ENCODE measurements at regions not wholly inside any gene's neighbourhood (a gene's known extent, or its start where the extent isn't known, plus 50 kb on each side); places are given as distances from the start of the nearest gene placed in this dataset.
"Not testable (repeated sequence)": the region's sequence is repeated elsewhere in the genome, so short reads cannot be mapped to it uniquely, and the experiment has no call there.

GRCh38 chr4:130025701-130026100 is 929.7 kb downstream of the C4orf33 start:
- Histone ChIP-seq H3K27me3 (ENCODE audit: control insufficient read depth, insufficient read depth, low read length) (no peaks in the 10 kb centered on the region), H3K4me1 (ENCODE audit: control insufficient read depth, low read depth, low read length) (peaks cover 67% of the 10 kb centered on the region), H3K27ac (ENCODE audit: low read length) (peak overlapping the region; percentile 96), H3K9me3 (ENCODE audit: control insufficient read depth, low read depth, low read length) (no peaks in the 10 kb centered on the region), H3K36me3 (ENCODE audit: control insufficient read depth, low read depth, low read length) (no peaks in the 10 kb centered on the region), H3K4me3 (ENCODE audit: low read length) (no peak overlapping the region), H3K9ac (ENCODE audit: low read length) (peak overlapping the region; percentile 36)

DNA sequence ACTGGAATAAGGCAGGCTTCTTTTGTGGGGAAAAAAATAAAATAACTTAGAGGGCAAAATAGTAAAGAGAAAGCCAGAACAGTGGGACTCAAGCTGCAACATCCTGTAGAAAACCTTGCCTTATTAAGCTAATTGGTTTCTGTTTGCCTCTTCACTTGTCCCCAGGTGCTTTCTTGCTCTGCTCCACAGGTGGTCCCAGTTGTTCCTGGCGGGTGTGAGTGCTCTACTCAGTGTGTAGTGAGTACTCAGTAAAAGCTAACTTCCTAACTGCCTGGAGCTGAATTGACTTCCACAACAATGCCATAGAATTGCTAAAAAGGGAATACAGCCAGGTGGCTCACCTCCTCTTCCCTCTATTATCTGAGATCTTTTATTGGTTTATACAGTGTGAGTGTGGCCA is 930.2 kb downstream of the C4orf33 start:
- Histone ChIP-seq H3K4me1 (ENCODE audit: control insufficient read depth, low read depth, low read length) (peaks cover 72% of the 10 kb centered on the region), H3K27ac (ENCODE audit: low read length) (peak overlapping the region; percentile 96)

DNA sequence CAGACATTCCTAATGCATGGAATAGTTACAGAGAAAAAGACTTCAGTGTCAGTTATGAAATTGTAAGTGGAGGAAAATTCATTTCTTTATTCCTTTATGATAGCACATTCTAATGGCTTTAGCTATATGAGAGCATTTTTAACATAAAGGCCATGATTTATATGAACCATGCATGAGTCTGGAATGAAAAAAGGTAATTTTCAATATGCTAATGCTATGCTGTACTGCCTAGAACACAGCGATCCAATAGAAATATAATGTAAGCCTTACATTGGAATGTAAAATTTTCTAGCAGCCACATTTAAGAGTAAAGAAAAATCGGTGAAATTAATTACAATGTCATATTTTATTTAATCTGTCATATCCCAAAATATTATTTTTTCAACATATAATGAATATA is 932.0 kb downstream of the C4orf33 start:
- H3K27me3 ChIP-seq (ENCODE audit: control insufficient read depth, insufficient read depth, low read length) = no peaks in the 10 kb centered on the region
- H3K9ac ChIP-seq (ENCODE audit: low read length) = no peak overlapping the region
- no peaks in the 10 kb centered on the region for H3K9me3 ChIP-seq (ENCODE audit: control insufficient read depth, low read depth, low read length)
- no peak overlapping the region for H3K4me3 ChIP-seq (ENCODE audit: low read length)
- peak overlapping the region; percentile 92 for H3K27ac ChIP-seq (ENCODE audit: low read length)
- H3K4me1 ChIP-seq (ENCODE audit: control insufficient read depth, low read depth, low read length) = peaks cover 65% of the 10 kb centered on the region
- peaks cover 16% of the 10 kb centered on the region for H3K36me3 ChIP-seq (ENCODE audit: control insufficient read depth, low read depth, low read length)

More for the DNA sequence above, 930.2 kb downstream of the C4orf33 start:
- Histone ChIP-seq H3K9ac (ENCODE audit: low read length) (peak overlapping the region; percentile 59), H3K27me3 (ENCODE audit: control insufficient read depth, insufficient read depth, low read length) (no peaks in the 10 kb centered on the region), H3K9me3 (ENCODE audit: control insufficient read depth, low read depth, low read length) (no peaks in the 10 kb centered on the region), H3K36me3 (ENCODE audit: control insufficient read depth, low read depth, low read length) (peaks cover 4% of the 10 kb centered on the region), H3K4me3 (ENCODE audit: low read length) (no peak overlapping the region)

DNA sequence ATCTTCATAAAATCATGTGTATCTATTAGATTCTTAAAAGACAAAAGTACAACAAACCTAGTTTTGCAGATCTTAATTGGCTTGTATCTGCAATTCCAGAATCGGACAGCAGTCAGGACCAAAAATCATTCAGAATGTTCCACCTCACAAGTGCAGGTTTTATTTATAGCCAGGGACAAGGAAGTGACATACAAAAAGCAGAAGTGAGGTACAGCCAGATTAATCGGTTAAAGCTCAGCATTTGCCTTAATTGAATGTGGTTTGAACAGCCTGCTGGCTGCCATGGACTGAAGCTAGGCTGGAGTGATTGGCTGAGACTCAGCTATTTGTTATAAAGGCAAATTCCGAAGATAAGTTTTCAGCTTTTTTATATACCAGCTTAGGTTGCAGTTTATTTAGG is 932.6 kb downstream of the C4orf33 start:
- H3K36me3 ChIP-seq (ENCODE audit: control insufficient read depth, low read depth, low read length) = peaks cover 20% of the 10 kb centered on the region
- no peak overlapping the region for H3K9ac ChIP-seq (ENCODE audit: low read length)
- peaks cover 60% of the 10 kb centered on the region for H3K4me1 ChIP-seq (ENCODE audit: control insufficient read depth, low read depth, low read length)
- no peak overlapping the region for H3K4me3 ChIP-seq (ENCODE audit: low read length)
- no peaks in the 10 kb centered on the region for H3K27me3 ChIP-seq (ENCODE audit: control insufficient read depth, insufficient read depth, low read length)
- peak overlapping the region; percentile 46 for H3K27ac ChIP-seq (ENCODE audit: low read length)
- H3K9me3 ChIP-seq (ENCODE audit: control insufficient read depth, low read depth, low read length) = no peaks in the 10 kb centered on the region

- peaks cover 51% of the 10 kb centered on the region for H3K4me1 ChIP-seq (ENCODE audit: control insufficient read depth, low read depth, low read length)
- no peak overlapping the region for H3K9ac ChIP-seq (ENCODE audit: low read length)
- peak overlapping the region; percentile 60 for H3K27ac ChIP-seq (ENCODE audit: low read length)
Observed at GRCh38 chr4:130029442-130029841, 933.5 kb downstream of the C4orf33 start.

GRCh38 chr4:130031858-130032257 is 935.9 kb downstream of the C4orf33 start:
- H3K36me3 ChIP-seq (ENCODE audit: control insufficient read depth, low read depth, low read length) = peaks cover 20% of the 10 kb centered on the region
- H3K27ac ChIP-seq (ENCODE audit: low read length) = no peak overlapping the region
- no peaks in the 10 kb centered on the region for H3K9me3 ChIP-seq (ENCODE audit: control insufficient read depth, low read depth, low read length)
- H3K4me1 ChIP-seq (ENCODE audit: control insufficient read depth, low read depth, low read length) = peaks cover 34% of the 10 kb centered on the region
- H3K9ac ChIP-seq (ENCODE audit: low read length) = no peak overlapping the region
- no peak overlapping the region for H3K4me3 ChIP-seq (ENCODE audit: low read length)
- no peaks in the 10 kb centered on the region for H3K27me3 ChIP-seq (ENCODE audit: control insufficient read depth, insufficient read depth, low read length)

More at GRCh38 chr4:130029442-130029841, 933.5 kb downstream of the C4orf33 start:
- Histone ChIP-seq H3K4me3 (ENCODE audit: low read length) (no peak overlapping the region), H3K27me3 (ENCODE audit: control insufficient read depth, insufficient read depth, low read length) (no peaks in the 10 kb centered on the region), H3K36me3 (ENCODE audit: control insufficient read depth, low read depth, low read length) (peaks cover 20% of the 10 kb centered on the region), H3K9me3 (ENCODE audit: control insufficient read depth, low read depth, low read length) (no peaks in the 10 kb centered on the region)

DNA sequence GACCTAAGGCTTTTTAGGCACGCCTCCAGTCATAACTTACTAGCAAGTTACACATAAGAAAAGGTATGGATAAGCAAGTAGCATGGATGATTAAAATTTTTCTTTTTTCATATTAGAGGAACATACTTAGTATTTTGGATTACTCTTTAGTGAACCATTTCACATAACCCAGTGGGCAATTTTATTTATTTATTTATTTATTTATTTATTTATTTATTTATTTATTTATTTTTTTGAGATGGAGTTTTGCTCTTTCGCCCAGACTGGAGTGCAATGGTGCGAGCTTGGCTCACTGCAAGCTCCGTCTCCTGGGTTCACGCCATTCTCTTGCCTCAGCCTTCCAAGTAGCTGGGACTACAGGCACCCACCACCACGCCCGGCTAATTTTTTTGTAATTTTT is 937.7 kb downstream of the C4orf33 start:
- Histone ChIP-seq H3K36me3 (ENCODE audit: control insufficient read depth, low read depth, low read length) (peaks cover 20% of the 10 kb centered on the region), H3K4me1 (ENCODE audit: control insufficient read depth, low read depth, low read length) (peaks cover 22% of the 10 kb centered on the region)
- H3K27ac ChIP-seq (ENCODE audit: low read length); H3K4me3 ChIP-seq (ENCODE audit: low read length); H3K9me3 ChIP-seq (ENCODE audit: control insufficient read depth, low read depth, low read length); H3K27me3 ChIP-seq (ENCODE audit: control insufficient read depth, insufficient read depth, low read length); H3K9ac ChIP-seq (ENCODE audit: low read length): not testable (repeated sequence)

DNA sequence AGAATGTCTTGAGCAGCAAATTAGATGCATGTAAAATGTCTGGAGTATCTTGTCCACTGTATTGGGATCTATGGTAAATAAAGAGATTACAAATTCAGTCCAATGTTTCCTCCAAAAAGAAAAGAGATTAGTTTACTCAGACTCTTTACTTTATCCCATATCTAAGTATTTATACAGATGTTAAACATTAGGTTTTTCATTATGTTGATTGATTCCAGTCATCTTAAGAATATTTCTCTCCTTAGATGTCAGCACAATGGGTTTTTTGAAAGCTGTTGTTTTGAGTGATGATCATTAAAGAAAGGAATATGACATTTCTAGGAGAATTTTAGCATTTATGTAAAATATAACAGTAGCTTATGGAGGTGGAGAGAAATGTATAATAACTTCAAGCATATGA is 938.9 kb downstream of the C4orf33 start:
- Histone ChIP-seq H3K36me3 (ENCODE audit: control insufficient read depth, low read depth, low read length) (peaks cover 20% of the 10 kb centered on the region), H3K9ac (ENCODE audit: low read length) (no peak overlapping the region), H3K27ac (ENCODE audit: low read length) (no peak overlapping the region), H3K9me3 (ENCODE audit: control insufficient read depth, low read depth, low read length) (no peaks in the 10 kb centered on the region), H3K4me1 (ENCODE audit: control insufficient read depth, low read depth, low read length) (peaks cover 11% of the 10 kb centered on the region), H3K27me3 (ENCODE audit: control insufficient read depth, insufficient read depth, low read length) (no peaks in the 10 kb centered on the region), H3K4me3 (ENCODE audit: low read length) (no peak overlapping the region)

DNA sequence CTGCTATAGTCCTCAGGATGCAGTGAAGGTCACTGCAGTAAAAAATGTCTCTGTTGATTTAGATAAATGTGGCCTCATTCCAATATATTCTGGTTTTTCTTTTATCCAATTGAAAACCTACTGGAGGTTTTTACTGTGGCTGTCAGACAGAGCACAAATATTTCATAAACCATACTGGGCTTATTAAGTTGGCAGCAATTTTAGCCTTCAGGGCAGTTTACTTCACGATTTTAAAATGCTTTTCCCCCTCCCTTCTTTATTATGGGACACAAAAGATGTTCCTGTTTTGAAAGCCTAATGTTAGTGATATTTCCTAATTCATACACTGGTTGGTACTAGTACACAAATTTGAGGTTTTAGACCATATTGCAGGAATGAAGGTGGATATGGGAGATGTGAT is 939.4 kb downstream of the C4orf33 start:
- H3K9me3 ChIP-seq (ENCODE audit: control insufficient read depth, low read depth, low read length) = no peaks in the 10 kb centered on the region
- no peak overlapping the region for H3K9ac ChIP-seq (ENCODE audit: low read length)
- H3K4me1 ChIP-seq (ENCODE audit: control insufficient read depth, low read depth, low read length) = peaks cover 9% of the 10 kb centered on the region
- no peaks in the 10 kb centered on the region for H3K27me3 ChIP-seq (ENCODE audit: control insufficient read depth, insufficient read depth, low read length)
- no peak overlapping the region for H3K4me3 ChIP-seq (ENCODE audit: low read length)
- peaks cover 20% of the 10 kb centered on the region for H3K36me3 ChIP-seq (ENCODE audit: control insufficient read depth, low read depth, low read length)
- H3K27ac ChIP-seq (ENCODE audit: low read length) = no peak overlapping the region

GRCh38 chr4:130037866-130038265 is 941.9 kb downstream of the C4orf33 start:
- not testable (repeated sequence) for H3K36me3 ChIP-seq (ENCODE audit: control insufficient read depth, low read depth, low read length); H3K27ac ChIP-seq (ENCODE audit: low read length); H3K4me1 ChIP-seq (ENCODE audit: control insufficient read depth, low read depth, low read length); H3K27me3 ChIP-seq (ENCODE audit: control insufficient read depth, insufficient read depth, low read length); H3K4me3 ChIP-seq (ENCODE audit: low read length); H3K9ac ChIP-seq (ENCODE audit: low read length); H3K9me3 ChIP-seq (ENCODE audit: control insufficient read depth, low read depth, low read length)

- H3K9me3 ChIP-seq (ENCODE audit: control insufficient read depth, low read depth, low read length); H3K4me3 ChIP-seq (ENCODE audit: low read length); H3K27ac ChIP-seq (ENCODE audit: low read length); H3K27me3 ChIP-seq (ENCODE audit: control insufficient read depth, insufficient read depth, low read length); H3K4me1 ChIP-seq (ENCODE audit: control insufficient read depth, low read depth, low read length); H3K36me3 ChIP-seq (ENCODE audit: control insufficient read depth, low read depth, low read length); H3K9ac ChIP-seq (ENCODE audit: low read length): not testable (repeated sequence)
Observed at GRCh38 chr4:130038540-130038939, 942.6 kb downstream of the C4orf33 start.

DNA sequence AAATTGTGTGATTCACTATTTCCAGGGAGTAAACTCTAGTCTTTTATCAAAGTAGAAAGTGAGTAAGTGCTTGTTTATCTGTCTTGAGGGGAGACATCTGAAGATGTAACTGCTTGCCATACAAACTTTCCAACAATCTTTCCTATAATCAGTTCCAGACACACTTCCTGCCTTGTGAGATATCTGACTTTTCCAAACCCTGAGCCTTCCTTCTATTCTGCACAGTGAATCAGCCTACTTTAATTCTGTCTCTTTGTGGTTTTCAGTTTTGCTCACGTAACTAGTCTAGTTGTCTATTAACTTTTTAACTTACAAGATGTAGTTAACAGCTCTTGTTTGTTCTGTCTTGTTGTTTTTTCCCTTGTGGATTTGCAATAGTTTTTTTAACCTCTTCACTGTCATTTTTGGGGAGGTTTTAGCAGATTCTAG is 947.8 kb downstream of the C4orf33 start:
- Histone ChIP-seq H3K4me3 (ENCODE audit: low read length) (no peak overlapping the region), H3K9ac (ENCODE audit: low read length) (no peak overlapping the region), H3K27ac (ENCODE audit: low read length) (no peak overlapping the region), H3K9me3 (ENCODE audit: control insufficient read depth, low read depth, low read length) (no peaks in the 10 kb centered on the region), H3K36me3 (ENCODE audit: control insufficient read depth, low read depth, low read length) (no peaks in the 10 kb centered on the region), H3K4me1 (ENCODE audit: control insufficient read depth, low read depth, low read length) (peaks cover 8% of the 10 kb centered on the region), H3K27me3 (ENCODE audit: control insufficient read depth, insufficient read depth, low read length) (no peaks in the 10 kb centered on the region)

All from iPS-18a (cell line).